A549 (cell line): ENCODE measurements at regions not wholly inside any gene's neighbourhood (a gene's known extent, or its start where the extent isn't known, plus 50 kb on each side); places are given as distances from the start of the nearest gene placed in this dataset.
A peak's percentile ranks its signal among the peaks of the same experiment; 100 is the strongest.

Source experiments
- ATAC-seq, 2 experiments: fragments of 200-7000 bp in 1 of 2; fragments of >200 bp in 1 of 2; cut with Nextera tagmentation in 1 of 2; cut with Tn5 transposase in 1 of 2; 3 replicates each; pipeline versions ENCODE4 v1.8.0 to v1.9.1; 2018 to 2020; ENCODE audit warnings: mild to moderate bottlenecking in 1 of 2, moderate library complexity in 1 of 2
- CTCF ChIA-PET: fragments of 300-600 bp; sonication (Branson Sonifier 250); formaldehyde crosslinking; extraction: SDS; loops from one replicate; lab custom pipeline; 2021; ENCODE audit warnings: antibody characterized with exemption, inconsistent platforms; lab: Yijun Ruan, JAX
- POLR2A ChIA-PET: fragments of 350-600 bp; formaldehyde crosslinking; extraction: SDS; loops from one replicate; lab custom pipeline; 2021; ENCODE audit warnings: antibody characterized with exemption, inconsistent platforms; lab: Yijun Ruan, JAX
- DNase-seq, 2 experiments: peaks; one replicate each; pipeline versions ENCODE4 v3.0.0 to v3.0.0-alpha.2; 2011 to 2016; ENCODE audit warnings: low read depth in 1 of 2, low spot score in 1 of 2
- FAIRE-seq: peaks from 2 replicates; lab custom pipeline; 2011; peaks lifted over from hg19 to GRCh38; lab: Jason Lieb, UNC
- H3K27ac ChIP-seq, 2 experiments: fragments of >200 bp; sonication (Bioruptor Twin); formaldehyde crosslinking; 3 replicates each; pipeline ENCODE4 v1.5.1; 2016 to 2017
- H3K4me1 ChIP-seq: fragments of >200 bp; sonication (Bioruptor Twin); formaldehyde crosslinking; 3 replicates; pipeline ENCODE4 v1.6.1; 2016
- H3K4me2 ChIP-seq: fragments of >200 bp; sonication (Bioruptor Twin); formaldehyde crosslinking; 3 replicates; pipeline ENCODE4 v1.6.1; 2016
- H3K4me3 ChIP-seq: fragments of >200 bp; sonication (Bioruptor Twin); formaldehyde crosslinking; 3 replicates; pipeline ENCODE4 v1.5.1; 2016
- H3K9me3 ChIP-seq: fragments of >200 bp; sonication (Bioruptor Twin); formaldehyde crosslinking; 3 replicates; pipeline ENCODE4 v1.6.1; 2016
- BHLHE40 ChIP-seq: IDR thresholded peaks from 2 replicates; pipeline ENCODE4 v1.6.1; 2012; ENCODE audit warnings: low read depth, low read length, inconsistent platforms
- CHD2 ChIP-seq: fragments of 150-350 bp; IDR thresholded peaks from 2 replicates; pipeline ENCODE4 v1.6.1; 2014; ENCODE audit warnings: low read length; ENCODE audit not compliant: partially characterized antibody
- CHD4 ChIP-seq: fragments of 200-600 bp; sonication (generic); IDR thresholded peaks from 2 replicates; pipeline ENCODE4 v1.6.1; 2016; ENCODE audit warnings: antibody characterized with exemption, mild to moderate bottlenecking, borderline replicate concordance
- CTCF ChIP-seq: fragments of >200 bp; sonication (Bioruptor Twin); formaldehyde crosslinking; IDR thresholded peaks from 3 replicates; pipeline ENCODE4 v1.5.1; 2016
- E2F6 ChIP-seq: IDR thresholded peaks from 2 replicates; pipeline ENCODE4 v1.6.1; 2012; ENCODE audit warnings: low read depth, borderline replicate concordance
- EP300 ChIP-seq, 2 experiments: fragments of >200 bp; sonication (Bioruptor Twin); formaldehyde crosslinking; IDR thresholded peaks; 2 replicates in 1 of 2; 3 replicates in 1 of 2; pipeline ENCODE4 v1.6.1; 2016 to 2017
- ESRRA ChIP-seq: fragments of 150-350 bp; IDR thresholded peaks from 2 replicates; pipeline ENCODE4 v1.6.1; 2014; ENCODE audit warnings: mild to moderate bottlenecking, low read length, borderline replicate concordance
- GATA3 ChIP-seq: IDR thresholded peaks from 2 replicates; pipeline ENCODE4 v1.6.1; 2012; ENCODE audit warnings: borderline replicate concordance
- HMGXB4 ChIP-seq: fragments of 250-450 bp; sonication (Bioruptor Pico); IDR thresholded peaks from 2 replicates; pipeline ENCODE4 v1.5.0; 2021; ENCODE audit warnings: mild to moderate bottlenecking, moderate library complexity, borderline replicate concordance
- HOXB5 ChIP-seq: fragments of 250-450 bp; sonication (Bioruptor Pico); IDR thresholded peaks from 2 replicates; pipeline ENCODE4 v1.5.0; 2020; ENCODE audit warnings: mild to moderate bottlenecking, moderate library complexity
- KDM1A ChIP-seq: fragments of 200-600 bp; sonication (generic); IDR thresholded peaks from 2 replicates; pipeline ENCODE4 v1.6.1; 2016; ENCODE audit warnings: low read depth, mild to moderate bottlenecking
- MAZ ChIP-seq: fragments of 150-350 bp; IDR thresholded peaks from 2 replicates; pipeline ENCODE4 v1.6.1; 2014; ENCODE audit warnings: antibody characterized with exemption, low read depth, low read length, borderline replicate concordance
- MYC ChIP-seq: IDR thresholded peaks from 2 replicates; pipeline ENCODE4 v1.6.1; 2012; ENCODE audit warnings: mild to moderate bottlenecking, inconsistent platforms, low read length, improper control_type of control experiment, borderline replicate concordance
- NPAS2 ChIP-seq: fragments of 250-450 bp; sonication (Bioruptor Pico); IDR thresholded peaks from 2 replicates; pipeline ENCODE4 v1.8.0; 2022; ENCODE audit warnings: mild to moderate bottlenecking, moderate library complexity, borderline replicate concordance
- PHF8 ChIP-seq: fragments of 200-600 bp; sonication (generic); IDR thresholded peaks from 2 replicates; pipeline ENCODE4 v1.6.1; 2016; ENCODE audit warnings: low read depth, mild to moderate bottlenecking, antibody characterized with exemption, moderate library complexity, borderline replicate concordance
- POLR2A ChIP-seq: IDR thresholded peaks from 2 replicates; pipeline ENCODE4 v1.6.1; 2012; ENCODE audit warnings: mild to moderate bottlenecking, low read length
- POLR2AphosphoS2 ChIP-seq: conservative IDR thresholded peaks from 2 replicates; pipeline ENCODE4 v1.6.1; 2012; ENCODE audit warnings: low read length, improper control_type of control experiment, inconsistent platforms
- RCOR1 ChIP-seq: fragments of 150-350 bp; IDR thresholded peaks from 2 replicates; pipeline ENCODE4 v1.6.1; 2014; ENCODE audit warnings: antibody characterized with exemption, low read length, low read depth
- REST ChIP-seq: fragments of 200-600 bp; sonication (generic); IDR thresholded peaks from 2 replicates; pipeline ENCODE4 v1.6.1; 2016; ENCODE audit warnings: antibody characterized with exemption, mild to moderate bottlenecking, moderate library complexity
- RNF2 ChIP-seq: fragments of 200-600 bp; sonication (generic); IDR thresholded peaks from 2 replicates; pipeline ENCODE4 v1.6.1; 2016; ENCODE audit warnings: low read depth, mild to moderate bottlenecking, antibody characterized with exemption, moderate library complexity, borderline replicate concordance
- SREBF2 ChIP-seq: fragments of 450-650 bp; IDR thresholded peaks from 2 replicates; pipeline ENCODE4 v1.6.1; 2014; ENCODE audit warnings: mild to moderate bottlenecking, moderate library complexity
- USF2 ChIP-seq: fragments of 450-650 bp; IDR thresholded peaks from 2 replicates; pipeline ENCODE4 v1.6.1; 2014; ENCODE audit warnings: antibody characterized with exemption
- ZFP36 ChIP-seq: fragments of 450-650 bp; IDR thresholded peaks from 2 replicates; pipeline ENCODE4 v1.6.1; 2014; ENCODE audit warnings: borderline replicate concordance; ENCODE audit not compliant: partially characterized antibody
- ZNF302 ChIP-seq: fragments of 250-450 bp; sonication (Bioruptor Pico); IDR thresholded peaks from 2 replicates; pipeline ENCODE4 v1.9.0; 2021; ENCODE audit warnings: inconsistent platforms, mild to moderate bottlenecking, moderate library complexity
- ZSCAN20 ChIP-seq: fragments of 250-450 bp; sonication (Bioruptor Pico); IDR thresholded peaks from 2 replicates; pipeline ENCODE4 v1.8.0; 2022; ENCODE audit warnings: mild to moderate bottlenecking, moderate library complexity
- WGBS: methylation state at CpG from one replicate; pipeline ENCODE4 v1.1.6; 2017; ENCODE audit errors: missing lambda C conversion rate; 5-methylcytosine and 5-hydroxymethylcytosine counted together

GRCh38 chr6:76684875-76685274 is 612.4 kb upstream of the IMPG1 start:
- CTCF ChIA-PET, result interaction anchor here (1.9 kb wide), 2 partner anchors 13 to 772 kb away, joined by 5 to 7 read pairs; no protein-coding TSS in a partner anchor
- DNase-seq, result peak in 1 of 2 experiments; percentile 1
- TF ChIP-seq NPAS2 (no peak), POLR2A (no peak), HMGXB4 (CRISPR knock-in tag) (no peak), USF2 (no peak), ZSCAN20 (CRISPR knock-in tag) (no peak), ZNF302 (CRISPR knock-in tag) (no peak), CHD4 (no peak), SREBF2 (no peak), MYC (no peak)
- Histone ChIP-seq H3K9me3 (no peaks in the 10 kb centered on the region), H3K27ac (no peak overlapping the region), H3K4me2 (no peak overlapping the region), H3K4me1 (no peaks in the 10 kb centered on the region), H3K4me3 (no peak overlapping the region)
- FAIRE-seq, result no peak
- 53% methylated on average over 5 of the region's 5 CpGs for WGBS
- no peak for ATAC-seq
- POLR2A ChIA-PET, result no interaction called here

GRCh38 chr6:76683985-76684384 is 611.5 kb upstream of the IMPG1 start:
- no peak for ATAC-seq
- no peak for TF ChIP-seq RNF2
- no peak for TF ChIP-seq POLR2AphosphoS2
- no peak for TF ChIP-seq REST
- no peak for TF ChIP-seq MAZ
- no peak for TF ChIP-seq ZFP36
- TF ChIP-seq ZSCAN20 (CRISPR knock-in tag), result no peak
- no peak for TF ChIP-seq ESRRA
- TF ChIP-seq EP300 (IDR thresholded peaks at IDR 0.05), result no peak
- no peak for TF ChIP-seq CHD2
- TF ChIP-seq USF2, result no peak
- no peak for TF ChIP-seq HOXB5 (CRISPR knock-in tag)
- no peak for TF ChIP-seq E2F6
- no peak for TF ChIP-seq RCOR1
- TF ChIP-seq BHLHE40, result no peak
- TF ChIP-seq KDM1A, result no peak
- TF ChIP-seq PHF8, result no peak
- no peak for TF ChIP-seq CTCF
- TF ChIP-seq GATA3, result no peak
- no peak for FAIRE-seq

More at GRCh38 chr6:76683985-76684384, 611.5 kb upstream of the IMPG1 start:
- H3K4me1 ChIP-seq, result no peaks in the 10 kb centered on the region
- H3K9me3 ChIP-seq, result no peaks in the 10 kb centered on the region
- H3K4me3 ChIP-seq, result no peak overlapping the region
- POLR2A ChIA-PET, result no interaction called here
- no peak overlapping the region for H3K4me2 ChIP-seq
- WGBS, result 38% methylated on average over 2 of the region's 2 CpGs
- CTCF ChIA-PET, result interaction anchor here (1.9 to 2.5 kb wide), 3 partner anchors 14 to 773 kb away, joined by 5 to 7 read pairs (median 6); no protein-coding TSS in a partner anchor
- no peak for DNase-seq
- H3K27ac ChIP-seq, result no peak overlapping the region
